Right atrium auricular region (tissue), 2 donors: ENCODE measurements at regions not wholly inside any gene's neighbourhood (a gene's known extent, or its start where the extent isn't known, plus 50 kb on each side); places are given as distances from the start of the nearest gene placed in this dataset.
A peak's percentile ranks its signal among the peaks of the same experiment; 100 is the strongest.

Experiments
- DNase-seq: peaks from one replicate; pipeline ENCODE4 v3.0.0-alpha.2; 2019; ENCODE audit warnings: low spot score
- H3K27ac ChIP-seq, 2 donors: fragments of 200-600 bp; sonication (generic); 1 replicate in 1 of 2; 2 replicates in 1 of 2; pipeline ENCODE4 v1.5.1; 2016 to 2019
- H3K27me3 ChIP-seq, 2 donors: fragments of 200-600 bp; sonication (generic); one replicate each; pipeline versions ENCODE4 v1.5.1 to v1.6.0; 2017 to 2019
- H3K36me3 ChIP-seq: fragments of 200-600 bp; sonication (generic); one replicate; pipeline ENCODE4 v1.5.1; 2016
- H3K4me1 ChIP-seq, 2 donors: fragments of 200-600 bp; sonication (generic); one replicate each; pipeline versions ENCODE4 v1.5.1 to v1.6.0; 2017 to 2019
- H3K4me3 ChIP-seq, 2 donors: fragments of 200-600 bp; sonication (generic); 1 replicate in 1 of 2; 2 replicates in 1 of 2; pipeline ENCODE4 v1.5.1; 2017 to 2019; ENCODE audit warnings: mild to moderate bottlenecking in 1 of 2, moderate library complexity in 1 of 2
- H3K9me3 ChIP-seq, 2 donors: fragments of 200-600 bp; sonication (generic); one replicate each; pipeline ENCODE4 v1.5.1; 2019
- TF ChIP-seq, protein P1 (sequence below), 2 donors: fragments of 200-600 bp; sonication (generic); IDR thresholded peaks; one replicate each; pipeline ENCODE4 v1.5.1; 2019; ENCODE audit warnings: antibody characterized with exemption in 2 of 2

- Histone ChIP-seq H3K4me1 (peaks cover 0 to 6% of the 10 kb centered on the region in 2 donors), H3K27me3 (no peaks in the 10 kb centered on the region), H3K36me3 (no peaks in the 10 kb centered on the region), H3K27ac (no peak overlapping the region), H3K4me3 (no peak overlapping the region), H3K9me3 (no peaks in the 10 kb centered on the region)
- no peak for DNase-seq
- TF ChIP-seq, protein P1, sequence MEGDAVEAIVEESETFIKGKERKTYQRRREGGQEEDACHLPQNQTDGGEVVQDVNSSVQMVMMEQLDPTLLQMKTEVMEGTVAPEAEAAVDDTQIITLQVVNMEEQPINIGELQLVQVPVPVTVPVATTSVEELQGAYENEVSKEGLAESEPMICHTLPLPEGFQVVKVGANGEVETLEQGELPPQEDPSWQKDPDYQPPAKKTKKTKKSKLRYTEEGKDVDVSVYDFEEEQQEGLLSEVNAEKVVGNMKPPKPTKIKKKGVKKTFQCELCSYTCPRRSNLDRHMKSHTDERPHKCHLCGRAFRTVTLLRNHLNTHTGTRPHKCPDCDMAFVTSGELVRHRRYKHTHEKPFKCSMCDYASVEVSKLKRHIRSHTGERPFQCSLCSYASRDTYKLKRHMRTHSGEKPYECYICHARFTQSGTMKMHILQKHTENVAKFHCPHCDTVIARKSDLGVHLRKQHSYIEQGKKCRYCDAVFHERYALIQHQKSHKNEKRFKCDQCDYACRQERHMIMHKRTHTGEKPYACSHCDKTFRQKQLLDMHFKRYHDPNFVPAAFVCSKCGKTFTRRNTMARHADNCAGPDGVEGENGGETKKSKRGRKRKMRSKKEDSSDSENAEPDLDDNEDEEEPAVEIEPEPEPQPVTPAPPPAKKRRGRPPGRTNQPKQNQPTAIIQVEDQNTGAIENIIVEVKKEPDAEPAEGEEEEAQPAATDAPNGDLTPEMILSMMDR (IDR thresholded peaks at IDR 0.05), result no peak
Observed at GRCh38 chr2:41907771-41908207, 140.0 kb upstream of the PKDCC start.

- Histone ChIP-seq H3K27ac (no peak overlapping the region), H3K36me3 (no peaks in the 10 kb centered on the region), H3K4me1 (peaks cover 0 to 6% of the 10 kb centered on the region in 2 donors), H3K27me3 (no peaks in the 10 kb centered on the region), H3K9me3 (no peaks in the 10 kb centered on the region), H3K4me3 (no peak overlapping the region)
- TF ChIP-seq, protein P1 (IDR thresholded peaks at IDR 0.05), result no peak
- no peak for DNase-seq
Observed at GRCh38 chr2:41908349-41908748, 139.5 kb upstream of the PKDCC start.

DNA sequence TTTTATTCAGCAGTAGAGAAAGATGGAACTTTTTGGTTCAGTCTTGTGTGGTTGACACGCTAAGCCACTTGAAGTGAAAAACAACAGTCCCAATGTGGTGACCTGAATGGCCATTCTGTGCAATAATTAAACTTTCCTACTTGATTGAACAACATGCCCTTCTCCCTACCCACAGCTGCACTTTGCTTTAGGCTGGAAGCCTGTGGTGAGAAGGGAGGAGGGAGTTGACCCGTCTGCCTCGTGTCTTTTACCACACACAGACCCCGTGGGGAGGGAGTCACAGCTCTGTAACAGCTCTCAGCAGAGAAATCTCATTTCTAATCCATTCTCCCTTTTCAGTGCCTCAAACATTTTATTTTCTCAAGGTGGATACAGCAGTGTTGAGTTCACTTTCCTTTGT, 138.2 kb upstream of the PKDCC start:
- TF ChIP-seq, protein P1 (IDR thresholded peaks at IDR 0.05), result no peak
- Histone ChIP-seq H3K36me3 (no peaks in the 10 kb centered on the region), H3K27me3 (no peaks in the 10 kb centered on the region), H3K9me3 (no peaks in the 10 kb centered on the region), H3K4me3 (no peak overlapping the region), H3K27ac (no peak overlapping the region), H3K4me1 (peaks cover 0 to 6% of the 10 kb centered on the region in 2 donors)
- no peak for DNase-seq

DNA sequence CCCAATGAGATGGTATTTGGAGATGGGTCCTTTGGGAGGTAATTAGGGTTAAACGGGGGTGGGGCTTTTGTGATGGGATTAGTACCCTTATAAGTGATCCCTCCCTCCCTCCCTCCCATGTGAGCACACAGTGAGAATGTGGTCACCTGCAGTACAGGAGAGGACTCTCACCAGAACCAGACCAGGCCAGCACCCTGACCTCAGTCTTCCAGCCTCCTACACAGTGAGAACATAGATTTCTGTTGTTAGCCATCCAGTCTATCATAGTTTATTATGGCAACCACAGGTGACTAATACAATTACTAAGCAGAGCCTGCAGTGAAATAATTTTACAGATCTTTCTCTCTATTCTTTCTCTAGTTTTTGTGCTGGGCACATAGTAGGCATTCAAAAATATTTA, 137.7 kb upstream of the PKDCC start:
- DNase-seq, result no peak
- peaks cover 0 to 6% of the 10 kb centered on the region in 2 donors for H3K4me1 ChIP-seq
- H3K9me3 ChIP-seq, result no peaks in the 10 kb centered on the region
- TF ChIP-seq, protein P1 (IDR thresholded peaks at IDR 0.05), result no peak
- no peaks in the 10 kb centered on the region for H3K27me3 ChIP-seq
- H3K36me3 ChIP-seq, result no peaks in the 10 kb centered on the region
- no peak overlapping the region for H3K4me3 ChIP-seq
- H3K27ac ChIP-seq, result no peak overlapping the region

DNA sequence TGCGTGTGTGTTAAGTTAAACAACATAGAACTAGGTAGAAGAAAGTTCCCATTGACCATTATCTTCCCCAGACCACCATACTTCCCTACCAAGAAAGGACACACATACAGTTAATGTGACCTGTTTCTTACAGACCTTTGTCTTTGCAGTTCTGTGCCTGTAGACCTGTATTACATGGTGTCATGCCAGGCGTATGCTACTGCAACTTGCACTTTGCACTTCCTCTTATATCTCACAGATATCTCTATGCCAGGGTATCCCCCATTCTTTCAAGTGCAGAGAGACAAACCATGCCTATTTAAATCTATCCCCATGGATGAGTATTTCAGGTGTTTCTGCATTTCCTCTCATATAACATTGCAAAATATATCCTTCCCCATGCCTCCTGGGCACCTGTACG, 136.8 kb upstream of the PKDCC start:
- TF ChIP-seq, protein P1 (IDR thresholded peaks at IDR 0.05), result no peak
- no peaks in the 10 kb centered on the region for H3K36me3 ChIP-seq
- no peaks in the 10 kb centered on the region for H3K27me3 ChIP-seq
- H3K4me1 ChIP-seq, result peaks cover 0 to 6% of the 10 kb centered on the region in 2 donors
- no peak overlapping the region for H3K27ac ChIP-seq
- DNase-seq, result no peak
- no peak overlapping the region for H3K4me3 ChIP-seq
- H3K9me3 ChIP-seq, result no peaks in the 10 kb centered on the region

- no peak for DNase-seq
- Histone ChIP-seq H3K9me3 (no peaks in the 10 kb centered on the region), H3K27me3 (no peaks in the 10 kb centered on the region), H3K4me1 (no peaks in the 10 kb centered on the region), H3K4me3 (no peak overlapping the region), H3K36me3 (no peaks in the 10 kb centered on the region), H3K27ac (peak overlapping the region in 1 of 2 donors; percentile 45)
- TF ChIP-seq, protein P1 (IDR thresholded peaks at IDR 0.05), result no peak
Observed at GRCh38 chr2:41912337-41912736, 135.5 kb upstream of the PKDCC start.
